HEK293 (cell line): ENCODE measurements at regions not wholly inside any gene's neighbourhood (a gene's known extent, or its start where the extent isn't known, plus 50 kb on each side); places are given as distances from the start of the nearest gene placed in this dataset.
A peak's percentile ranks its signal among the peaks of the same experiment; 100 is the strongest.

Experiments used
- CTCF ChIA-PET: fragments of 350-600 bp; formaldehyde crosslinking; extraction: SDS; loops from one replicate; lab custom pipeline; 2021; ENCODE audit warnings: antibody characterized with exemption; lab: Yijun Ruan, JAX
- POLR2A ChIA-PET: fragments of 300-600 bp; formaldehyde crosslinking; extraction: SDS; loops from one replicate; lab custom pipeline; 2020; ENCODE audit warnings: antibody characterized with exemption, inconsistent platforms; lab: Yijun Ruan, JAX
- H3K27ac ChIP-seq: fragments of 200-500 bp; sonication (Bioruptor generic); 2 replicates; pipeline ENCODE4 v1.5.1; 2014; ENCODE audit warnings: low read depth, low read length, control low read depth, inconsistent platforms; ENCODE audit errors: extremely low read depth
- H3K36me3 ChIP-seq, 2 experiments: fragments of 200-500 bp in 1 of 2; sonication (Bioruptor generic) in 1 of 2; 1 replicate in 1 of 2; 2 replicates in 1 of 2; pipeline ENCODE4 v1.5.1; 2014 to 2017; ENCODE audit warnings: inconsistent platforms in 2 of 2, low read length in 2 of 2; ENCODE audit not compliant: control insufficient read depth in 2 of 2, insufficient read depth in 1 of 2
- H3K4me1 ChIP-seq: fragments of 200-500 bp; sonication (Bioruptor generic); 2 replicates; pipeline ENCODE4 v1.5.1; 2014; ENCODE audit warnings: mild to moderate bottlenecking, low read length, inconsistent platforms; ENCODE audit not compliant: control insufficient read depth, insufficient read depth
- H3K4me3 ChIP-seq: 2 replicates; pipeline ENCODE4 v1.5.1; 2011; ENCODE audit warnings: low read depth, mild to moderate bottlenecking, control low read depth, low read length, moderate library complexity
- H3K9me3 ChIP-seq: fragments of 200-500 bp; sonication (Bioruptor generic); 2 replicates; pipeline ENCODE4 v1.5.1; 2014; ENCODE audit warnings: low read depth, low read length, inconsistent platforms; ENCODE audit not compliant: control insufficient read depth, insufficient read depth
- EGR2 ChIP-seq: fragments of 450-650 bp; formaldehyde crosslinking; IDR thresholded peaks from 2 replicates; pipeline ENCODE4 v1.5.1; 2016; ENCODE audit warnings: low read depth, missing biosample characterization, missing genetic modification characterization
- FEZF1 ChIP-seq: fragments of 450-650 bp; formaldehyde crosslinking; IDR thresholded peaks from 2 replicates; pipeline ENCODE4 v1.5.1; 2016; ENCODE audit warnings: missing biosample characterization, missing genetic modification characterization
- HOXA7 ChIP-seq: sonication (generic); formaldehyde crosslinking; IDR thresholded peaks from 2 replicates; pipeline ENCODE4 v1.8.1; 2022; ENCODE audit warnings: missing genetic modification reagents, borderline replicate concordance
- OSR2 ChIP-seq: fragments of 450-650 bp; formaldehyde crosslinking; IDR thresholded peaks from 2 replicates; pipeline ENCODE4 v1.5.1; 2016; ENCODE audit warnings: missing biosample characterization, missing genetic modification characterization
- OVOL3 ChIP-seq: fragments of 450-650 bp; formaldehyde crosslinking; IDR thresholded peaks from 2 replicates; pipeline ENCODE4 v1.5.1; 2016; ENCODE audit warnings: missing biosample characterization, missing genetic modification characterization
- PRDM2 ChIP-seq: fragments of 450-650 bp; formaldehyde crosslinking; IDR thresholded peaks from 2 replicates; pipeline ENCODE4 v1.5.1; 2016; ENCODE audit warnings: missing biosample characterization, missing genetic modification characterization, borderline replicate concordance
- YY1 ChIP-seq: fragments of 450-650 bp; formaldehyde crosslinking; IDR thresholded peaks from 2 replicates; pipeline ENCODE4 v1.5.1; 2018; ENCODE audit warnings: missing biosample characterization, missing genetic modification characterization
- ZBTB17 ChIP-seq: fragments of 450-650 bp; formaldehyde crosslinking; IDR thresholded peaks from 2 replicates; pipeline ENCODE4 v1.5.1; 2016; ENCODE audit warnings: missing biosample characterization, missing genetic modification characterization
- ZBTB7A ChIP-seq: fragments of 450-650 bp; formaldehyde crosslinking; IDR thresholded peaks from 2 replicates; pipeline ENCODE4 v1.5.1; 2016; ENCODE audit warnings: low read depth, missing biosample characterization, missing genetic modification characterization
- ZFP3 ChIP-seq: fragments of 450-650 bp; formaldehyde crosslinking; IDR thresholded peaks from 2 replicates; pipeline ENCODE4 v1.5.1; 2016; ENCODE audit warnings: low read depth, missing biosample characterization, missing genetic modification characterization
- ZFP37 ChIP-seq: fragments of 450-650 bp; formaldehyde crosslinking; IDR thresholded peaks from 2 replicates; pipeline ENCODE4 v1.5.1; 2016; ENCODE audit warnings: missing biosample characterization, missing genetic modification characterization
- ZNF121 ChIP-seq: fragments of 450-650 bp; formaldehyde crosslinking; IDR thresholded peaks from 2 replicates; pipeline ENCODE4 v1.5.1; 2016; ENCODE audit warnings: missing biosample characterization, missing genetic modification characterization
- ZNF132 ChIP-seq: fragments of 450-650 bp; formaldehyde crosslinking; IDR thresholded peaks from 2 replicates; pipeline ENCODE4 v1.5.1; 2017; ENCODE audit warnings: missing biosample characterization, missing genetic modification characterization, borderline replicate concordance
- ZNF16 ChIP-seq: fragments of 450-650 bp; formaldehyde crosslinking; IDR thresholded peaks from 2 replicates; pipeline ENCODE4 v1.5.1; 2016; ENCODE audit warnings: low read depth, missing biosample characterization, missing genetic modification characterization
- ZNF174 ChIP-seq: fragments of 450-650 bp; formaldehyde crosslinking; IDR thresholded peaks from 2 replicates; pipeline ENCODE4 v1.5.0; 2017; ENCODE audit warnings: missing biosample characterization, mild to moderate bottlenecking, missing genetic modification characterization
- ZNF26 ChIP-seq: fragments of 450-650 bp; formaldehyde crosslinking; IDR thresholded peaks from 2 replicates; pipeline ENCODE4 v1.5.1; 2016; ENCODE audit warnings: missing biosample characterization, missing genetic modification characterization
- ZNF335 ChIP-seq: fragments of 450-650 bp; formaldehyde crosslinking; conservative IDR thresholded peaks from 2 replicates; pipeline ENCODE4 v1.5.1; 2016; ENCODE audit warnings: missing biosample characterization, missing genetic modification characterization
- ZNF350 ChIP-seq: fragments of 450-650 bp; formaldehyde crosslinking; IDR thresholded peaks from 2 replicates; pipeline ENCODE4 v1.5.0; 2017; ENCODE audit warnings: missing biosample characterization, mild to moderate bottlenecking, missing genetic modification characterization
- ZNF514 ChIP-seq: fragments of 450-650 bp; formaldehyde crosslinking; IDR thresholded peaks from 2 replicates; pipeline ENCODE4 v1.5.1; 2016; ENCODE audit warnings: missing biosample characterization, missing genetic modification characterization
- ZNF701 ChIP-seq: fragments of 450-650 bp; formaldehyde crosslinking; IDR thresholded peaks from 2 replicates; pipeline ENCODE4 v1.5.1; 2016; ENCODE audit warnings: missing biosample characterization, missing genetic modification characterization
- TF ChIP-seq, protein P1 (sequence below): fragments of 450-650 bp; formaldehyde crosslinking; IDR thresholded peaks from 2 replicates; pipeline ENCODE4 v1.5.0; 2017; ENCODE audit warnings: missing biosample characterization, missing genetic modification characterization, borderline replicate concordance
- TF ChIP-seq, protein P2 (sequence below): sonication (generic); formaldehyde crosslinking; IDR thresholded peaks from 2 replicates; pipeline ENCODE4 v1.8.1; 2022; ENCODE audit warnings: mild to moderate bottlenecking, moderate library complexity, missing genetic modification reagents
- TF ChIP-seq, protein P3 (sequence below): fragments of 450-650 bp; formaldehyde crosslinking; IDR thresholded peaks from 2 replicates; pipeline ENCODE4 v1.5.1; 2017; ENCODE audit warnings: missing biosample characterization, missing genetic modification characterization

DNA sequence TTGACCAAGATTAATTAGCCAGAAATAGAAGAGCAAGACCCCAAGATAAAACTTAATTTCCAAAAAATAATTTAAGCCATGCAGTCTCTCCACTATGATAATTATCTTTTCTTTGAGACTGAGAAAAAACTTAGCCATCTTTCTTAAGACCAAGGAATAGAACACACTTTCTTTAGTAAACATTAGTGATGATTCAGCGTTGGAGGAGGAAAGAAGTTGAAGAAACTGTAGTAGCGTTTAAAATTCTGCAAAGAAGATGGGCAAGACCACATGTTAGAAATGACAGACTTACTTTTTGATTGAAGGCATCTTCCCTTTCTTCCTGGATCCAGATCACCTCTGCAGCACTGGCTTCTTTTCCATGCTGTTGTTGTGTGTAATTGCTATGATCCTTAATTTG lies 124.8 kb upstream of the RASSF8 start (continued):
- no peak for TF ChIP-seq ZNF350 (tag by site-specific recombination)
- no peak for TF ChIP-seq ZBTB7A (tag by site-specific recombination)

DNA sequence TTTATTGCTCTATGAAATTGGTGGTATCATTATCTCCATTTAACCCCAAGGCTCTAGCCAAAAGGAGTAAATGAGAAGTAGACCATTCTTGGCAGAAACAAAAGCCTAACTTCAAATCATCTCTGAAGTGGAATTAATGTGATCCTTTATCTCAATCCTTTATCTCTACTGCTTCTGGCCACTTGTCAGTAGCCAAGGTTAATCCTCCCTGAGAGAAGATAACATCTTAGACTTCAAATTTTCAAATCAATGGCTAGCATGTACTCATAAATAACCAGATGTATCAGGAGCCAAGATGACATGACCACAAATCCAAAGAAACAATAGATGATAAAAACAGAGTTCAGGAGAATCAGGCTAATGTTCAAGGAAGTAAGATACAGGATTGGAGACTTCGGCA lies 123.1 kb upstream of the RASSF8 start:
- Histone ChIP-seq H3K4me3 (no peak overlapping the region), H3K27ac (no peak overlapping the region), H3K4me1 (0 out of 2 replicates have a peak, but pooled peaks cover 5% of the 10 kb centered on the region), H3K36me3 (no peaks in the 10 kb centered on the region), H3K9me3 (no peaks in the 10 kb centered on the region)
- CTCF ChIA-PET = interaction anchor here (1.0 kb wide), 1 partner anchor 16 kb away, joined by 4 read pairs; no protein-coding TSS in a partner anchor
- POLR2A ChIA-PET = no interaction called here
- TF ChIP-seq HOXA7 (no peak), ZNF701 (no peak), ZNF26 (tag by site-specific recombination) (peak; percentile 86), ZNF514 (tag by site-specific recombination) (no peak), ZNF16 (tag by site-specific recombination) (no peak), ZNF335 (no peak), ZFP37 (tag by site-specific recombination) (no peak), ZBTB17 (no peak), ZNF121 (tag by site-specific recombination) (no peak), OSR2 (tag by site-specific recombination) (peak; percentile 52; the same call in 1 of the 2 replicates), ZFP3 (tag by site-specific recombination) (no peak), FEZF1 (tag by site-specific recombination) (peak; percentile 45), EGR2 (tag by site-specific recombination) (no peak)
- TF ChIP-seq, protein P1, sequence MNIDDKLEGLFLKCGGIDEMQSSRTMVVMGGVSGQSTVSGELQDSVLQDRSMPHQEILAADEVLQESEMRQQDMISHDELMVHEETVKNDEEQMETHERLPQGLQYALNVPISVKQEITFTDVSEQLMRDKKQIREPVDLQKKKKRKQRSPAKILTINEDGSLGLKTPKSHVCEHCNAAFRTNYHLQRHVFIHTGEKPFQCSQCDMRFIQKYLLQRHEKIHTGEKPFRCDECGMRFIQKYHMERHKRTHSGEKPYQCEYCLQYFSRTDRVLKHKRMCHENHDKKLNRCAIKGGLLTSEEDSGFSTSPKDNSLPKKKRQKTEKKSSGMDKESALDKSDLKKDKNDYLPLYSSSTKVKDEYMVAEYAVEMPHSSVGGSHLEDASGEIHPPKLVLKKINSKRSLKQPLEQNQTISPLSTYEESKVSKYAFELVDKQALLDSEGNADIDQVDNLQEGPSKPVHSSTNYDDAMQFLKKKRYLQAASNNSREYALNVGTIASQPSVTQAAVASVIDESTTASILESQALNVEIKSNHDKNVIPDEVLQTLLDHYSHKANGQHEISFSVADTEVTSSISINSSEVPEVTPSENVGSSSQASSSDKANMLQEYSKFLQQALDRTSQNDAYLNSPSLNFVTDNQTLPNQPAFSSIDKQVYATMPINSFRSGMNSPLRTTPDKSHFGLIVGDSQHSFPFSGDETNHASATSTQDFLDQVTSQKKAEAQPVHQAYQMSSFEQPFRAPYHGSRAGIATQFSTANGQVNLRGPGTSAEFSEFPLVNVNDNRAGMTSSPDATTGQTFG (tag by site-specific recombination) = no peak
- TF ChIP-seq, protein P2, sequence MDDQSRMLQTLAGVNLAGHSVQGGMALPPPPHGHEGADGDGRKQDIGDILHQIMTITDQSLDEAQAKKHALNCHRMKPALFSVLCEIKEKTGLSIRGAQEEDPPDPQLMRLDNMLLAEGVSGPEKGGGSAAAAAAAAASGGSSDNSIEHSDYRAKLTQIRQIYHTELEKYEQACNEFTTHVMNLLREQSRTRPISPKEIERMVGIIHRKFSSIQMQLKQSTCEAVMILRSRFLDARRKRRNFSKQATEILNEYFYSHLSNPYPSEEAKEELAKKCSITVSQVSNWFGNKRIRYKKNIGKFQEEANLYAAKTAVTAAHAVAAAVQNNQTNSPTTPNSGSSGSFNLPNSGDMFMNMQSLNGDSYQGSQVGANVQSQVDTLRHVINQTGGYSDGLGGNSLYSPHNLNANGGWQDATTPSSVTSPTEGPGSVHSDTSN (CRISPR knock-in tag) = no peak
- TF ChIP-seq, protein P3, sequence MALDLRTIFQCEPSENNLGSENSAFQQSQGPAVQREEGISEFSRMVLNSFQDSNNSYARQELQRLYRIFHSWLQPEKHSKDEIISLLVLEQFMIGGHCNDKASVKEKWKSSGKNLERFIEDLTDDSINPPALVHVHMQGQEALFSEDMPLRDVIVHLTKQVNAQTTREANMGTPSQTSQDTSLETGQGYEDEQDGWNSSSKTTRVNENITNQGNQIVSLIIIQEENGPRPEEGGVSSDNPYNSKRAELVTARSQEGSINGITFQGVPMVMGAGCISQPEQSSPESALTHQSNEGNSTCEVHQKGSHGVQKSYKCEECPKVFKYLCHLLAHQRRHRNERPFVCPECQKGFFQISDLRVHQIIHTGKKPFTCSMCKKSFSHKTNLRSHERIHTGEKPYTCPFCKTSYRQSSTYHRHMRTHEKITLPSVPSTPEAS (tag by site-specific recombination) = no peak

DNA sequence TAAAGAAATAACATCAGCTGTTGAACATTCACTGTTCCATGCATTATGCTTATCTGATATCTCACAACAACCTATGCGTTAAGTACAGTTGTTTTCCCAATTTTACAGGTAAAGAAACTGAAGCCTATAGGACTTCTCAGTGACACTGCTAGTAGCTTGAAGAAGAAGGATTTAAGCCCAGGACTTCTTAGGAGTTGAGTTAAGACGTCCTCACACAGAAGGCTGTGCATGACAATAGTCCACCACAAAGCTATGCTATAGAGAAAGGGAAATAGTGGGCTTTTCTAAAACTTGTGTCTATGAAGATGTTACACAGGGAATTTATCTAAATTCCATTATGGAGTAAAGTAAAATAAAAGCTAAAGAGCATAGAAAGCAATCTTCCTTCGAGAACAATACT lies 120.5 kb upstream of the RASSF8 start:
- Histone ChIP-seq H3K4me3 (no peak overlapping the region), H3K36me3 (no peaks in the 10 kb centered on the region), H3K4me1 (0 out of 2 replicates have a peak, but pooled peaks cover 5% of the 10 kb centered on the region), H3K9me3 (no peaks in the 10 kb centered on the region), H3K27ac (no peak overlapping the region)
- ChIA-PET CTCF (interaction anchor here (1.2 kb wide), 1 partner anchor 163 kb away, joined by 3 read pairs; no protein-coding TSS in a partner anchor), POLR2A (no interaction called here)
- TF ChIP-seq ZNF132 (tag by site-specific recombination) = no peak
- TF ChIP-seq PRDM2 (tag by site-specific recombination) = no peak
- no peak for TF ChIP-seq ZNF174 (tag by site-specific recombination)
- TF ChIP-seq OVOL3 = no peak
- no peak for TF ChIP-seq YY1 (tag by site-specific recombination)
- TF ChIP-seq, all 188 proteins: peak for 0
